H1 (cell line): ENCODE measurements at regions not wholly inside any gene's neighbourhood (a gene's known extent, or its start where the extent isn't known, plus 50 kb on each side); places are given as distances from the start of the nearest gene placed in this dataset.

Experiments used
- CTCF ChIA-PET: fragments of 300-600 bp; sonication (Branson Sonifier 250); formaldehyde crosslinking; loops from one replicate; lab custom pipeline; 2021; ENCODE audit not compliant: partially characterized antibody; lab: Charles Lee
- POLR2A ChIA-PET: fragments of 300-600 bp; sonication (Branson Sonifier 250); formaldehyde crosslinking; loops from one replicate; lab custom pipeline; 2021; ENCODE audit warnings: inconsistent platforms; ENCODE audit not compliant: partially characterized antibody; lab: Charles Lee
- DNase-seq, 2 experiments: peaks; one replicate each; pipeline versions ENCODE4 v3.0.0 to v3.0.0-alpha.2; 2010 to 2022; ENCODE audit warnings: low spot score in 2 of 2, low read depth in 1 of 2, mixed read lengths in 1 of 2
- FAIRE-seq: peaks from 2 replicates; lab custom pipeline; 2011; peaks lifted over from hg19 to GRCh38; lab: Jason Lieb, UNC
- H2AFZ ChIP-seq: 2 replicates; pipeline ENCODE4 v1.8.1; 2012; ENCODE audit warnings: low read length, inconsistent platforms
- H2AK5ac ChIP-seq: 2 replicates; pipeline ENCODE4 v1.6.1; 2013; ENCODE audit warnings: low read depth, low read length
- H2BK120ac ChIP-seq: replicated peaks from 2 replicates; pipeline ENCODE3; 2013; ENCODE audit warnings: low read depth, low read length, inconsistent platforms
- H2BK12ac ChIP-seq: 2 replicates; pipeline ENCODE4 v1.6.1; 2013; ENCODE audit warnings: low read depth, low read length
- H2BK15ac ChIP-seq: 2 replicates; pipeline ENCODE4 v1.6.1; 2013; ENCODE audit warnings: low read length
- H2BK20ac ChIP-seq: 2 replicates; pipeline ENCODE4 v1.6.1; 2013; ENCODE audit warnings: low read length
- H2BK5ac ChIP-seq: 2 replicates; pipeline ENCODE4 v1.6.1; 2013; ENCODE audit warnings: low read depth, low read length
- H3K14ac ChIP-seq: 2 replicates; pipeline ENCODE4 v1.6.1; 2013; ENCODE audit warnings: inconsistent platforms; ENCODE audit not compliant: insufficient read length
- H3K18ac ChIP-seq: 2 replicates; pipeline ENCODE4 v1.6.1; 2013; ENCODE audit warnings: low read length; ENCODE audit errors: extremely low read depth
- H3K23ac ChIP-seq: 2 replicates; pipeline ENCODE4 v1.6.1; 2013; ENCODE audit warnings: inconsistent platforms; ENCODE audit not compliant: insufficient read length
- H3K23me2 ChIP-seq: 2 replicates; pipeline ENCODE4 v1.6.1; 2013; ENCODE audit warnings: low read depth, low read length
- H3K27ac ChIP-seq: 2 replicates; pipeline ENCODE4 v1.6.1; 2011; ENCODE audit warnings: low read depth, low read length, inconsistent platforms
- H3K27me3 ChIP-seq, 4 experiments: replicated peaks in 1 of 4; 1 replicate in 1 of 4; 2 replicates in 3 of 4; pipeline versions ENCODE4 v1.6.1 to v1.8.1; 2011 to 2013; ENCODE audit warnings: low read length in 3 of 4, mild to moderate bottlenecking in 3 of 4, inconsistent platforms in 2 of 4, mixed read lengths in 2 of 4, moderate library complexity in 1 of 4; ENCODE audit not compliant: control insufficient read depth in 3 of 4, insufficient read depth in 3 of 4; ENCODE audit errors: extremely low read depth in 1 of 4
- H3K36me3 ChIP-seq, 4 experiments: 2 replicates each; pipeline versions ENCODE4 v1.6.1 to v1.8.1; 2011 to 2013; ENCODE audit warnings: mild to moderate bottlenecking in 4 of 4, low read length in 3 of 4, moderate library complexity in 2 of 4, control low read depth in 1 of 4, inconsistent platforms in 1 of 4; ENCODE audit not compliant: insufficient read depth in 4 of 4, control insufficient read depth in 2 of 4
- H3K4ac ChIP-seq: replicated peaks from 2 replicates; pipeline ENCODE3; 2013; ENCODE audit warnings: low read length, low read depth, mixed read lengths, inconsistent platforms; ENCODE audit not compliant: insufficient read length
- H3K4me1 ChIP-seq, 4 experiments: replicated peaks in 1 of 4; 1 replicate in 1 of 4; 2 replicates in 3 of 4; pipeline versions ENCODE4 v1.6.1 to v1.8.1; 2011 to 2013; ENCODE audit warnings: low read length in 3 of 4, inconsistent platforms in 2 of 4, mixed read lengths in 1 of 4; ENCODE audit not compliant: insufficient read depth in 4 of 4, control insufficient read depth in 3 of 4
- H3K4me2 ChIP-seq, 2 experiments: 2 replicates each; pipeline versions ENCODE4 v1.6.1 to v1.8.1; 2011 to 2013; ENCODE audit warnings: low read depth in 2 of 2, low read length in 2 of 2, control low read depth in 1 of 2, inconsistent platforms in 1 of 2, mild to moderate bottlenecking in 1 of 2; ENCODE audit not compliant: insufficient read depth in 1 of 2
- H3K4me3 ChIP-seq, 4 experiments: fragments of 200-600, 300-600 bp in 1 of 4; sonication (generic), shearing (Covaris generic), sonication (Bioruptor Twin) in 1 of 4; 2 replicates each; pipeline versions ENCODE4 v1.5.1 to v1.8.1; 2011 to 2016; ENCODE audit warnings: low read length in 4 of 4, low read depth in 3 of 4, control low read depth in 2 of 4, inconsistent platforms in 2 of 4, mild to moderate bottlenecking in 2 of 4, mixed read lengths in 1 of 4, moderate library complexity in 1 of 4; ENCODE audit not compliant: insufficient read depth in 2 of 4; ENCODE audit errors: extremely low read depth in 1 of 4
- H3K56ac ChIP-seq: replicated peaks from 2 replicates; pipeline ENCODE3; 2013; ENCODE audit warnings: low read depth, mild to moderate bottlenecking, mixed read lengths, low read length, inconsistent platforms; ENCODE audit not compliant: insufficient read length
- H3K79me1 ChIP-seq: 2 replicates; pipeline ENCODE4 v1.6.1; 2013; ENCODE audit warnings: low read depth, low read length, control low read depth
- H3K79me2 ChIP-seq, 2 experiments: 2 replicates each; pipeline versions ENCODE4 v1.6.1 to v1.8.1; 2012 to 2013; ENCODE audit warnings: low read length in 2 of 2, mild to moderate bottlenecking in 2 of 2, inconsistent platforms in 1 of 2; ENCODE audit not compliant: insufficient read depth in 2 of 2, control insufficient read depth in 1 of 2
- H3K9ac ChIP-seq, 4 experiments: replicated peaks in 1 of 4; 1 replicate in 1 of 4; 2 replicates in 3 of 4; pipeline versions ENCODE4 v1.6.1 to v1.8.1; 2011 to 2013; ENCODE audit warnings: low read depth in 3 of 4, low read length in 3 of 4, control low read depth in 2 of 4, mild to moderate bottlenecking in 2 of 4, moderate library complexity in 2 of 4, inconsistent platforms in 1 of 4; ENCODE audit errors: extremely low read depth in 1 of 4
- H3K9me3 ChIP-seq, 2 experiments: 2 replicates each; pipeline versions ENCODE4 v1.6.1 to v1.8.1; 2012 to 2013; ENCODE audit warnings: mild to moderate bottlenecking in 2 of 2, moderate library complexity in 2 of 2, control low read depth in 1 of 2, inconsistent platforms in 1 of 2, low read depth in 1 of 2, low read length in 1 of 2, mixed read lengths in 1 of 2; ENCODE audit not compliant: insufficient read depth in 2 of 2
- H4K20me1 ChIP-seq, 2 experiments: replicated peaks in 1 of 2; 2 replicates each; pipeline versions ENCODE3 to v1.8.1; 2011 to 2013; ENCODE audit warnings: inconsistent platforms in 2 of 2, low read length in 2 of 2, mild to moderate bottlenecking in 1 of 2; ENCODE audit not compliant: insufficient read depth in 2 of 2, control insufficient read depth in 1 of 2
- H4K5ac ChIP-seq: 2 replicates; pipeline ENCODE4 v1.6.1; 2013; ENCODE audit warnings: low read length, low read depth, mixed read lengths, inconsistent platforms; ENCODE audit not compliant: insufficient read length
- H4K8ac ChIP-seq: 2 replicates; pipeline ENCODE4 v1.8.0; 2013; ENCODE audit warnings: mild to moderate bottlenecking, moderate library complexity, low read length, inconsistent platforms; ENCODE audit not compliant: insufficient read depth; ENCODE audit errors: extremely low read depth
- H4K91ac ChIP-seq: replicated peaks from 2 replicates; pipeline ENCODE3; 2013; ENCODE audit warnings: low read length, mixed read lengths, inconsistent platforms; ENCODE audit not compliant: insufficient read length
- CBX8 ChIP-seq: fragments of 300-800, 300-1000 bp; sonication (generic); IDR thresholded peaks from 2 replicates; pipeline ENCODE4 v1.7.1; 2016; ENCODE audit warnings: low read depth, low read length, borderline replicate concordance
- CHD1 ChIP-seq: IDR thresholded peaks from 2 replicates; pipeline ENCODE4 v1.6.1; 2012; ENCODE audit warnings: low read depth, low read length, improper control_type of control experiment
- CHD2 ChIP-seq: IDR thresholded peaks from 2 replicates; pipeline ENCODE4 v1.6.1; 2012; ENCODE audit warnings: low read length, improper control_type of control experiment
- E2F6 ChIP-seq: IDR thresholded peaks from 2 replicates; pipeline ENCODE4 v1.6.1; 2012; ENCODE audit warnings: inconsistent platforms
- EZH2 ChIP-seq: fragments of 200-600 bp; sonication (generic); IDR thresholded peaks from 2 replicates; pipeline ENCODE4 v1.7.1; 2012; ENCODE audit warnings: low read depth, mild to moderate bottlenecking, moderate library complexity, low read length, inconsistent platforms; ENCODE audit not compliant: severe bottlenecking
- GTF2F1 ChIP-seq: IDR thresholded peaks from 2 replicates; pipeline ENCODE4 v1.6.1; 2012; ENCODE audit warnings: low read depth, low read length, improper control_type of control experiment, borderline replicate concordance
- KDM1A ChIP-seq: fragments of 200-600, 300-600 bp; sonication (generic); IDR thresholded peaks from 2 replicates; pipeline ENCODE4 v1.7.1; 2016; ENCODE audit warnings: mild to moderate bottlenecking, low read length, borderline replicate concordance
- MAFK ChIP-seq: IDR thresholded peaks from 2 replicates; pipeline ENCODE4 v1.6.1; 2012; ENCODE audit warnings: low read depth, mild to moderate bottlenecking, improper control_type of control experiment, low read length
- RNF2 ChIP-seq: fragments of 200-900, 300-1000 bp; sonication (generic); IDR thresholded peaks from 2 replicates; pipeline ENCODE4 v1.7.1; 2016; ENCODE audit warnings: borderline replicate concordance, low read depth, mild to moderate bottlenecking, antibody characterized with exemption, low read length; ENCODE audit not compliant: poor library complexity, severe bottlenecking; ENCODE audit errors: missing control alignments
- SIN3A ChIP-seq, 2 experiments: IDR thresholded peaks in 1 of 2; conservative IDR thresholded peaks in 1 of 2; 2 replicates each; pipeline ENCODE4 v1.6.1; 2011 to 2012; ENCODE audit warnings: low read length in 2 of 2, improper control_type of control experiment in 1 of 2, low read depth in 1 of 2, mild to moderate bottlenecking in 1 of 2
- SIRT6 ChIP-seq: IDR thresholded peaks from one replicate; pipeline ENCODE4 v1.7.1; 2012; ENCODE audit warnings: low read length, inconsistent platforms
- TAF1 ChIP-seq: IDR thresholded peaks from 2 replicates; pipeline ENCODE4 v1.6.1; 2011; ENCODE audit warnings: mild to moderate bottlenecking, low read depth, low read length
- WGBS, 2 experiments: shearing (Covaris generic) in 1 of 2; methylation state at CpG; one replicate each; pipeline versions ENCODE4 v1.1.6 to v1.1.7; 2013 to 2015; ENCODE audit warnings: low lambda C conversion rate in 2 of 2, mixed read lengths in 2 of 2, inconsistent platforms in 1 of 2, low coverage in 1 of 2, missing lambda C conversion rate in 1 of 2; ENCODE audit not compliant: insufficient replicate concordance in 2 of 2, insufficient coverage in 1 of 2, insufficient read length in 1 of 2; ENCODE audit errors: extremely low coverage in 1 of 2, missing lambda C conversion rate in 1 of 2; 5-methylcytosine and 5-hydroxymethylcytosine counted together

GRCh38 chr4:4961936-4962335 is 57.3 kb downstream of the CYTL1 start:
- ChIA-PET CTCF (no interaction called here), POLR2A (no interaction called here)
- H4K91ac ChIP-seq, result no peak overlapping the region
- no peak overlapping the region for H3K23ac ChIP-seq
- no peak overlapping the region for H2AFZ ChIP-seq
- H3K14ac ChIP-seq, result no peak overlapping the region
- H3K23me2 ChIP-seq, result no peaks in the 10 kb centered on the region
- FAIRE-seq, result no peak
- no peaks in the 10 kb centered on the region for H3K4me1 ChIP-seq
- no peaks in the 10 kb centered on the region for H3K27me3 ChIP-seq
- H2BK5ac ChIP-seq, result no peak overlapping the region
- H3K4ac ChIP-seq, result no peak overlapping the region
- H3K4me3 ChIP-seq, result no peak overlapping the region
- H2BK120ac ChIP-seq, result no peak overlapping the region
- no peak overlapping the region for H3K27ac ChIP-seq
- peaks cover 16 to 37% of the 10 kb centered on the region in 2 experiments for H3K9me3 ChIP-seq
- H3K56ac ChIP-seq, result no peak overlapping the region
- H4K8ac ChIP-seq, result no peak overlapping the region
- H2BK15ac ChIP-seq, result no peak overlapping the region
- no peak overlapping the region for H2BK20ac ChIP-seq
- H2AK5ac ChIP-seq, result no peak overlapping the region
- H3K79me2 ChIP-seq, result no peaks in the 10 kb centered on the region
- no peak overlapping the region for H3K9ac ChIP-seq
- H2BK12ac ChIP-seq, result no peak overlapping the region
- 75% methylated on average over 1 of the region's 1 CpG; no CpG with 5 or more reads in 1 of the 2 experiments for WGBS, 2 experiments
- H3K18ac ChIP-seq, result no peak overlapping the region
- H3K79me1 ChIP-seq, result no peaks in the 10 kb centered on the region
- no peaks in the 10 kb centered on the region for H3K36me3 ChIP-seq
- no peak for TF ChIP-seq CHD1
- TF ChIP-seq KDM1A, result no peak
- TF ChIP-seq CHD2, result no peak
- no peak for TF ChIP-seq RNF2
- no peak for TF ChIP-seq GTF2F1
- no peak for TF ChIP-seq TAF1
- no peak for TF ChIP-seq CBX8
- TF ChIP-seq E2F6, result no peak
- no peak for TF ChIP-seq SIN3A (conservative IDR thresholded peaks at IDR 0.05 in 1 of 2, IDR thresholded peaks at IDR 0.05 in 1 of 2; ENCODE audit: low read depth in 1 of 2, low read length in 2 of 2)
- TF ChIP-seq SIRT6, result no peak
- TF ChIP-seq EZH2, result no peak
- no peak for TF ChIP-seq MAFK
- no peak overlapping the region for H4K5ac ChIP-seq
- H4K20me1 ChIP-seq, result no peaks in the 10 kb centered on the region
- no peak for DNase-seq
- H3K4me2 ChIP-seq, result no peak overlapping the region
